Panc1 (cell line): ENCODE measurements at regions not wholly inside any gene's neighbourhood (a gene's known extent, or its start where the extent isn't known, plus 50 kb on each side); places are given as distances from the start of the nearest gene placed in this dataset.

ENCODE experiments used
- ATAC-seq: fragments of 200-7000 bp; cut with Tn5 transposase; 2 replicates; pipeline ENCODE4 v1.9.1; 2020; ENCODE audit warnings: mild to moderate bottlenecking, moderate library complexity
- BruUV-seq: library from RNA; stranded (reverse); fragments of 400-500 nt; replicated peaks from 2 replicates; lab custom pipeline; 2021; lab: Mats Ljungman, UMichigan
- CTCF ChIA-PET: fragments of 300-600 bp; sonication (Branson Sonifier 250); formaldehyde crosslinking; loops from one replicate; lab custom pipeline; 2022; ENCODE audit warnings: antibody characterized with exemption; lab: Charles Lee
- POLR2A ChIA-PET: fragments of 300-600 bp; sonication (Branson Sonifier 250); formaldehyde crosslinking; loops from one replicate; lab custom pipeline; 2022; ENCODE audit warnings: antibody characterized with exemption; lab: Charles Lee
- DNase-seq: peaks from one replicate; pipeline ENCODE4 v3.0.0-alpha.2; 2010; ENCODE audit warnings: low read depth, low spot score
- H3K27ac ChIP-seq: 2 replicates; pipeline ENCODE4 v1.5.1; 2011; ENCODE audit warnings: mild to moderate bottlenecking, low read length, inconsistent platforms
- H3K27me3 ChIP-seq: fragments of 200-500 bp; sonication (Bioruptor generic); 2 replicates; pipeline ENCODE4 v1.6.0; 2014; ENCODE audit warnings: low read length, inconsistent platforms; ENCODE audit not compliant: control insufficient read depth, insufficient read depth
- H3K36me3 ChIP-seq: fragments of 200-500 bp; sonication (Bioruptor generic); 2 replicates; pipeline ENCODE4 v1.5.1; 2014; ENCODE audit warnings: inconsistent platforms, mild to moderate bottlenecking, low read length, moderate library complexity; ENCODE audit not compliant: control insufficient read depth, insufficient read depth
- H3K4me1 ChIP-seq: 2 replicates; pipeline ENCODE4 v1.5.1; 2011; ENCODE audit warnings: inconsistent platforms, mild to moderate bottlenecking, low read length, moderate library complexity; ENCODE audit not compliant: control insufficient read depth, insufficient read depth
- H3K4me3 ChIP-seq, 2 experiments: 2 replicates each; pipeline ENCODE4 v1.5.1; 2011 to 2012; ENCODE audit warnings: low read depth in 2 of 2, low read length in 2 of 2, mild to moderate bottlenecking in 2 of 2, inconsistent platforms in 1 of 2, moderate library complexity in 1 of 2
- H3K9me3 ChIP-seq: fragments of 200-500 bp; sonication (Bioruptor generic); 2 replicates; pipeline ENCODE4 v1.5.1; 2014; ENCODE audit warnings: low read depth, mild to moderate bottlenecking, inconsistent platforms, low read length, moderate library complexity; ENCODE audit not compliant: control insufficient read depth, insufficient read depth
- POLR2AphosphoS5 ChIP-seq: IDR thresholded peaks from 2 replicates; pipeline ENCODE4 v1.6.1; 2012; ENCODE audit warnings: mild to moderate bottlenecking, low read depth, low read length, moderate library complexity
- SIN3A ChIP-seq: IDR thresholded peaks from 2 replicates; pipeline ENCODE4 v1.6.1; 2012; ENCODE audit warnings: low read depth, mild to moderate bottlenecking, low read length, moderate library complexity, borderline replicate concordance; ENCODE audit not compliant: insufficient read depth
- TCF7L2 ChIP-seq: IDR thresholded peaks from 2 replicates; pipeline ENCODE4 v1.6.1; 2011; ENCODE audit warnings: mild to moderate bottlenecking, low read depth, low read length, inconsistent platforms
- in situ Hi-C: cut with HindIII; loops from 2 replicates; pipeline ENCODE4 v1.10.0; 2016; ENCODE audit warnings: low sequenced_read_pairs, low pct_unique_long_range_greater_than_20kb
- intact Hi-C: fragments of 100-400 bp; cut with micrococcal nuclease; formaldehyde crosslinking; loops from one replicate; pipeline ENCODE4 v1.10.0; 2022; ENCODE audit not compliant: unreplicated experiment
- TF ChIP-seq, protein P1 (sequence below): fragments of 450-650 bp; IDR thresholded peaks from 2 replicates; pipeline ENCODE4 v1.5.1; 2017; ENCODE audit warnings: mild to moderate bottlenecking
- TF ChIP-seq, protein P2 (sequence below), 2 experiments: IDR thresholded peaks; 2 replicates each; pipeline ENCODE4 v1.6.1; 2011 to 2012; ENCODE audit warnings: low read depth in 2 of 2, control low read depth in 1 of 2, low read length in 1 of 2, mild to moderate bottlenecking in 1 of 2, moderate library complexity in 1 of 2; ENCODE audit not compliant: insufficient read depth in 1 of 2

DNA sequence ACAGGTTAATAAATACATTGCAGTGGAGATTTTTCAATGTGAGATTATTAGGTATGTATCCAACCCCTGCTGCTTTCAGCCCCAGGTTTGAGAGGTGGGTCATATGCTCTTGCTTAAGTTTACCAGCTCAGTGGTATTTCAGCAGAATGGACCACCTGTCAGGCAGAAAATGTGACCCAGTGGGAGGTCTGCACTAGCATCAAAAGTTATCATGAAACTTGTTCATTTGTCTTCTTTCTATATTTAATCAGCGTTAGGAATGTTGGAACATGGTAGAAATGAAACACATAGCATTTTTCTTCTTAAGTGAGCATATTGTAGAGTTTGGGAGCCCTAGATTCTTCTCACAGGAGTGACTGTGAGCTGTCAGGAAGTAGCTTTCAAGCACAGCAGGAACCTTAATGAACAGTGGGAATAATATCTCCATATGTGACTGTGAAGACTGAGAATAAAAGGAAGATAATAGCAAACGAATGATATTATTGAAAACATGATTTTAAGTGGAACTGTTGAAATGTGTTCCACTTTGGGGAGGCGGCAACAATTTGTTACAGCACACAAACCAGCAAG, 596.9 kb upstream of the CDH6 start:
- Histone ChIP-seq H3K4me3 (no peak overlapping the region), H3K27me3 (no peaks in the 10 kb centered on the region), H3K36me3 (no peaks in the 10 kb centered on the region), H3K4me1 (no peaks in the 10 kb centered on the region), H3K27ac (no peak overlapping the region), H3K9me3 (no peaks in the 10 kb centered on the region)
- TF ChIP-seq, protein P1, sequence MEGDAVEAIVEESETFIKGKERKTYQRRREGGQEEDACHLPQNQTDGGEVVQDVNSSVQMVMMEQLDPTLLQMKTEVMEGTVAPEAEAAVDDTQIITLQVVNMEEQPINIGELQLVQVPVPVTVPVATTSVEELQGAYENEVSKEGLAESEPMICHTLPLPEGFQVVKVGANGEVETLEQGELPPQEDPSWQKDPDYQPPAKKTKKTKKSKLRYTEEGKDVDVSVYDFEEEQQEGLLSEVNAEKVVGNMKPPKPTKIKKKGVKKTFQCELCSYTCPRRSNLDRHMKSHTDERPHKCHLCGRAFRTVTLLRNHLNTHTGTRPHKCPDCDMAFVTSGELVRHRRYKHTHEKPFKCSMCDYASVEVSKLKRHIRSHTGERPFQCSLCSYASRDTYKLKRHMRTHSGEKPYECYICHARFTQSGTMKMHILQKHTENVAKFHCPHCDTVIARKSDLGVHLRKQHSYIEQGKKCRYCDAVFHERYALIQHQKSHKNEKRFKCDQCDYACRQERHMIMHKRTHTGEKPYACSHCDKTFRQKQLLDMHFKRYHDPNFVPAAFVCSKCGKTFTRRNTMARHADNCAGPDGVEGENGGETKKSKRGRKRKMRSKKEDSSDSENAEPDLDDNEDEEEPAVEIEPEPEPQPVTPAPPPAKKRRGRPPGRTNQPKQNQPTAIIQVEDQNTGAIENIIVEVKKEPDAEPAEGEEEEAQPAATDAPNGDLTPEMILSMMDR = no peak
- no peak for TF ChIP-seq TCF7L2
- no peak for TF ChIP-seq SIN3A
- TF ChIP-seq, protein P2, sequence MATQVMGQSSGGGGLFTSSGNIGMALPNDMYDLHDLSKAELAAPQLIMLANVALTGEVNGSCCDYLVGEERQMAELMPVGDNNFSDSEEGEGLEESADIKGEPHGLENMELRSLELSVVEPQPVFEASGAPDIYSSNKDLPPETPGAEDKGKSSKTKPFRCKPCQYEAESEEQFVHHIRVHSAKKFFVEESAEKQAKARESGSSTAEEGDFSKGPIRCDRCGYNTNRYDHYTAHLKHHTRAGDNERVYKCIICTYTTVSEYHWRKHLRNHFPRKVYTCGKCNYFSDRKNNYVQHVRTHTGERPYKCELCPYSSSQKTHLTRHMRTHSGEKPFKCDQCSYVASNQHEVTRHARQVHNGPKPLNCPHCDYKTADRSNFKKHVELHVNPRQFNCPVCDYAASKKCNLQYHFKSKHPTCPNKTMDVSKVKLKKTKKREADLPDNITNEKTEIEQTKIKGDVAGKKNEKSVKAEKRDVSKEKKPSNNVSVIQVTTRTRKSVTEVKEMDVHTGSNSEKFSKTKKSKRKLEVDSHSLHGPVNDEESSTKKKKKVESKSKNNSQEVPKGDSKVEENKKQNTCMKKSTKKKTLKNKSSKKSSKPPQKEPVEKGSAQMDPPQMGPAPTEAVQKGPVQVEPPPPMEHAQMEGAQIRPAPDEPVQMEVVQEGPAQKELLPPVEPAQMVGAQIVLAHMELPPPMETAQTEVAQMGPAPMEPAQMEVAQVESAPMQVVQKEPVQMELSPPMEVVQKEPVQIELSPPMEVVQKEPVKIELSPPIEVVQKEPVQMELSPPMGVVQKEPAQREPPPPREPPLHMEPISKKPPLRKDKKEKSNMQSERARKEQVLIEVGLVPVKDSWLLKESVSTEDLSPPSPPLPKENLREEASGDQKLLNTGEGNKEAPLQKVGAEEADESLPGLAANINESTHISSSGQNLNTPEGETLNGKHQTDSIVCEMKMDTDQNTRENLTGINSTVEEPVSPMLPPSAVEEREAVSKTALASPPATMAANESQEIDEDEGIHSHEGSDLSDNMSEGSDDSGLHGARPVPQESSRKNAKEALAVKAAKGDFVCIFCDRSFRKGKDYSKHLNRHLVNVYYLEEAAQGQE (IDR thresholded peaks at IDR 0.05; ENCODE audit: insufficient read depth in 1 of 2, low read depth in 2 of 2, low read length in 1 of 2) = no peak
- no peak for TF ChIP-seq POLR2AphosphoS5
- intact Hi-C loops = no loop called here
- ChIA-PET CTCF (no interaction called here), POLR2A (no interaction called here)
- DNase-seq (no peak), ATAC-seq (no peak)
- in situ Hi-C loops = no loop called here
- no TSS peak for BruUV-seq

DNA sequence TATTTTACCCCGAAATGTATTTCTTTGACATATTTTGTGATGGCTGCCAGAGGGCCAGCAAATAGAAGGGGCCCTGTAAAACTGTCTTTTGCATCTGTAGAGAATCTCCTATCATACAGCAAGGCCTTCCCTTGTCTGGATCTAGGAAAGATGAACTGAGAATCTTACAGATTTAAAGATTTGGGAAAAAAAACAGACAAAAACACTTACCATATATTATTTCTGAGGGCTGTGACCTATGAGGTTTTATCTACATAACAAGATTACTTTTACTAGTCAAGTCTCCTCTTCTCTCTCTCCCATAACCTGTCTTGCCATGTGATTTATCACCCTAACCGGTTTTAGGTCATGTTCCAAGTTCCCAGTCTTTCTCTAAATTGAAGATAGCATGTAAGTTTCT, 599.2 kb upstream of the CDH6 start:
- no peak for ATAC-seq
- no peaks in the 10 kb centered on the region for H3K4me1 ChIP-seq
- in situ Hi-C loops (no loop called here), intact Hi-C loops (no loop called here)
- no peak overlapping the region for H3K4me3 ChIP-seq
- no peak for DNase-seq
- BruUV-seq = no TSS peak
- ChIA-PET POLR2A (no interaction called here), CTCF (no interaction called here)
- H3K36me3 ChIP-seq = no peaks in the 10 kb centered on the region
- H3K27ac ChIP-seq = no peak overlapping the region
- TF ChIP-seq, protein P1 = no peak
- H3K9me3 ChIP-seq = no peaks in the 10 kb centered on the region
- H3K27me3 ChIP-seq = no peaks in the 10 kb centered on the region
